Adipocyte (in vitro differentiated cells): ENCODE measurements at regions not wholly inside any gene's neighbourhood (a gene's known extent, or its start where the extent isn't known, plus 50 kb on each side); places are given as distances from the start of the nearest gene placed in this dataset.

Experiments
- DNase-seq: peaks from one replicate; pipeline ENCODE4 v3.0.0-alpha.2; 2015; ENCODE audit warnings: low read depth
- H3K27me3 ChIP-seq: replicated peaks from 2 replicates; pipeline ENCODE4 v1.7.0; 2013; ENCODE audit warnings: mild to moderate bottlenecking, low read length, moderate library complexity; ENCODE audit not compliant: control insufficient read depth, insufficient read depth
- H3K36me3 ChIP-seq: 2 replicates; pipeline ENCODE4 v1.7.0; 2013; ENCODE audit warnings: low read length, mild to moderate bottlenecking, moderate library complexity; ENCODE audit not compliant: control insufficient read depth, insufficient read depth, severe bottlenecking
- H3K4me1 ChIP-seq: 2 replicates; pipeline ENCODE4 v1.7.0; 2013; ENCODE audit warnings: mild to moderate bottlenecking, low read length, moderate library complexity; ENCODE audit not compliant: control insufficient read depth, insufficient read depth
- H3K4me3 ChIP-seq: 2 replicates; pipeline ENCODE4 v1.7.0; 2013; ENCODE audit warnings: mild to moderate bottlenecking, low read length, moderate library complexity
- H3K9ac ChIP-seq: 2 replicates; pipeline ENCODE4 v1.7.0; 2013; ENCODE audit warnings: mild to moderate bottlenecking, low read length, moderate library complexity
- H3K9me3 ChIP-seq: 2 replicates; pipeline ENCODE4 v1.7.0; 2013; ENCODE audit warnings: mild to moderate bottlenecking, low read length, moderate library complexity; ENCODE audit not compliant: control insufficient read depth

- Histone ChIP-seq H3K36me3 (no peaks in the 10 kb centered on the region), H3K4me3 (no peak overlapping the region), H3K9ac (no peak overlapping the region), H3K4me1 (peaks cover 5% of the 10 kb centered on the region), H3K27me3 (no peaks in the 10 kb centered on the region), H3K9me3 (no peaks in the 10 kb centered on the region)
- no peak for DNase-seq
Observed at GRCh38 chr12:114760151-114760877, 76.3 kb upstream of the TBX3 start.

DNA sequence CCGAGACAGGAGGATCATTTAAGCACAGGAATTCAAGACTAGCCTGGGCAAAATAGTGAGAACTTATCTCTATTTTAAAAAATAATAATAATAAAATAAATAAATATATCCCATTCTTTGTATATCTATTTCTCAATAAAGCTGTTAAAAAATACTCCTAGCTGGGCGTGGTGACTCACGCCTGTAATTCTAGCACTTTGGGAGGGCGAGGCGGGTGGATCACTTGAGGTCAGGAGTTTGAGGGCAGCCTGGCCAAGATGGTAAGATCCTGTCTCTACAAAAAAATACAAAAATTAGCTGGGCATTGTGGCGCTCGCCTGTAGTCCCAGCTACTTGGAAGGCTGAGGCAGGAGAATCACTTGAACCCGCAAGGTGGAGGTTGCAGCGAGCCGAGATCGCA is 75.7 kb upstream of the TBX3 start:
- H3K9ac ChIP-seq, result no peak overlapping the region
- H3K4me1 ChIP-seq, result peaks cover 5% of the 10 kb centered on the region
- no peaks in the 10 kb centered on the region for H3K36me3 ChIP-seq
- no peaks in the 10 kb centered on the region for H3K9me3 ChIP-seq
- no peak overlapping the region for H3K4me3 ChIP-seq
- no peak for DNase-seq
- no peaks in the 10 kb centered on the region for H3K27me3 ChIP-seq

GRCh38 chr12:114757684-114758325 is 73.8 kb upstream of the TBX3 start:
- no peak overlapping the region for H3K9ac ChIP-seq
- H3K36me3 ChIP-seq, result no peaks in the 10 kb centered on the region
- H3K27me3 ChIP-seq, result no peaks in the 10 kb centered on the region
- no peaks in the 10 kb centered on the region for H3K9me3 ChIP-seq
- DNase-seq, result no peak
- H3K4me3 ChIP-seq, result no peak overlapping the region
- peaks cover 5% of the 10 kb centered on the region for H3K4me1 ChIP-seq

DNA sequence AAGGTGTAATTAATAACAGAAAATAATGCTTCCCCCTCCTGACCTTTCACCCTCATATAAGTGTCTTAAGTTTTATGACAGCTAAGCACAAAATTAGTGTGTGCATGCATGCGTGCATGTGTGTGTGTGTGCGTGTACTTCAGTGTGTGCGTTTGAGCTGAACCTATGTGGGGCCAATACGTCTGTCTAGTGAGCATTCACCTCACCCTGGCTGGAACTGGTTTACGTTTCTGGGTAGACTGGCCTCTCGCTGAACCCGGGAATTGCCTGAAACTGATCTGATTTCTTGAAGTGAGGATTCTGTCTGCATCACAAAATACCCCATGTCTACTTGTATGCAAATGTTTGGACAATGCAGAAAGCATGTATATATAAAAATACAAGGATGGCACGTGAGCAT is 68.2 kb upstream of the TBX3 start:
- H3K4me3 ChIP-seq, result no peak overlapping the region
- DNase-seq, result no peak
- H3K4me1 ChIP-seq, result peaks cover 4% of the 10 kb centered on the region
- no peak overlapping the region for H3K9ac ChIP-seq
- H3K27me3 ChIP-seq, result no peaks in the 10 kb centered on the region
- no peaks in the 10 kb centered on the region for H3K9me3 ChIP-seq
- no peaks in the 10 kb centered on the region for H3K36me3 ChIP-seq

- DNase-seq, result no peak
- H3K9ac ChIP-seq, result no peak overlapping the region
- peaks cover 4% of the 10 kb centered on the region for H3K4me1 ChIP-seq
- no peaks in the 10 kb centered on the region for H3K9me3 ChIP-seq
- H3K36me3 ChIP-seq, result no peaks in the 10 kb centered on the region
- H3K27me3 ChIP-seq, result no peaks in the 10 kb centered on the region
- H3K4me3 ChIP-seq, result no peak overlapping the region
Observed at GRCh38 chr12:114751712-114752111, 67.7 kb upstream of the TBX3 start.

DNA sequence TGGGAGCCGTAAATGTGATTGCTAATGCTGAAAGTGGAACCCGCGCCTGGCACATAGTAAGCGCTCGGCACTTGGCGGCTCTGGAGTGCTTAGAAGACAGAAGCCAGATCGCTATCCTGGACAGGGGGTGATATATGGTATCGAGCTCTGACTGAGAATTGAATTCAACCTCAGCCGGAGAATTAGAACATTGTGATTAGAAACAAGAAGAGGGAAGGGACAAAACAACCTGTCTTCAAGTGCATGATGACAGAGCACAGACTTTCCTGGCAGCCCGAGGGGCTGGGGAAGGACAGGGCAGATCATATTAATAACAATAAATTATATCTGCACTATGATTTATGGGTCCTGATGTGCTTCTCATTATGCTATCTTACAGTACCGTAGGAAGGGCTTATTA is 66.9 kb upstream of the TBX3 start:
- H3K27me3 ChIP-seq, result no peaks in the 10 kb centered on the region
- no peak overlapping the region for H3K9ac ChIP-seq
- no peaks in the 10 kb centered on the region for H3K9me3 ChIP-seq
- H3K36me3 ChIP-seq, result no peaks in the 10 kb centered on the region
- no peak overlapping the region for H3K4me3 ChIP-seq
- H3K4me1 ChIP-seq, result peaks cover 9% of the 10 kb centered on the region
- DNase-seq, result no peak

DNA sequence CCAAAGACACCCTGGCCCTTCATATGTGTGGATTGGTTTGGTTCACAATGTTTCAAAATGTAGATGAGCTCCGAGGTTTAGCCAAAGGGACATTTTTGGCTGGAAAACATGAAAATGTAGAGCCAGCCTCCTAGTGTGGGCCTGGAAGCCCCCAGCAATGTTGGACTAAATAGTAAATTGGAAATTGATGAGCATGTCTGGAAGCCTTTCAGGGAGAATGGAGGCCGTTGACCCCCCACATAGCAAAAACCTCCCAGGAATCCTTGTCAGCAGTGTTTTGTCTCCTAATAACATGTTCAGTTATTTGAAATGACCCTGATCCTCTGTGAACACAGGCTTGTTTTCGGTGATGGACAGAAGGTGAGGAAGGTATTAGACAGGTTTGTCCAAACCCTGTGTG is 65.1 kb upstream of the TBX3 start:
- DNase-seq, result no peak
- Histone ChIP-seq H3K9ac (no peak overlapping the region), H3K27me3 (no peaks in the 10 kb centered on the region), H3K36me3 (no peaks in the 10 kb centered on the region), H3K4me1 (peaks cover 15% of the 10 kb centered on the region), H3K9me3 (no peaks in the 10 kb centered on the region), H3K4me3 (no peak overlapping the region)

DNA sequence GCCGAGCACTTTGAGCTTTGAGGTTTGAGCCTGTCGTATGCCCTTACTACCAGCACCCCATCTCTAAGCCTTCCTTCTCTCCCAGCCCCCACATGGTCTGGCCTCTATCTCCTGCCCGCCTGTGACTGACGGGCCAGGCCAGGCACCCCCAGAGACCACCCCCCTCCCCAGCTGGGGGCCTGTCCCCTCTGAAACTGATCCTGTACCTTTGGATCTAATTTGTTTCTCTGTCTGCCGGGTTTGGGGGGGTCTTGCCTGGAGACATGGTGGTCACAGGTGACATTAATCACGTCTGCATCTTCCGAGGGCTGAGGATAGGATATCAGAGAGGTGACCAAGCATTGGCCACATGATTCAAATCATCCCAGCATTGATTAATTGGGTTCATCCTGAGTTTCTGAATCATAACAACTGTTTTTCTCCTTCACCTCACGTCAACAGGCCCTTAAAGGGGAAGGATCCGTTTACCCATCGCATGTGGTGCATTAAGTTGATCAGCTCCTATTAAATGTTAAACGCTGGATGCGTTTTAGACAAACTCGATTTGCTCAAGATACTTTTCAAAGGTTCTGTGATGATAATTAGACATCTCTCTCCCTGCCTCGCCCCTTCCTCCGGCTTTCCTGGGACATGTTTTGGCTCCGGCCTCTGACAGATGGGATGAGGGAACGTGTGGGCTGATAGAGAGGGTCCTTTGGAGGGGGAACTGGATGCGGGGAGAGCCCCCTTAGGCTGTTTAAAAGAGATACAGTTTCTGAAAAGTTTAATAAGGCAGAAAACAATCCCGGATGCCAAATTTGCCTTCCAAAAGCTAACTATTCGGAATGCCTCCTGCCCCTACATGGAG is 63.3 kb upstream of the TBX3 start:
- Histone ChIP-seq H3K27me3 (no peaks in the 10 kb centered on the region), H3K9ac (no peak overlapping the region), H3K4me3 (no peak overlapping the region), H3K4me1 (peaks cover 15% of the 10 kb centered on the region), H3K36me3 (no peaks in the 10 kb centered on the region), H3K9me3 (peaks cover 6% of the 10 kb centered on the region)
- DNase-seq, result no peak

GRCh38 chr12:114746297-114747011 is 62.5 kb upstream of the TBX3 start:
- Histone ChIP-seq H3K4me1 (peaks cover 15% of the 10 kb centered on the region), H3K9me3 (peaks cover 6% of the 10 kb centered on the region), H3K36me3 (no peaks in the 10 kb centered on the region), H3K27me3 (no peaks in the 10 kb centered on the region), H3K4me3 (no peak overlapping the region), H3K9ac (no peak overlapping the region)
- peak; percentile 70 for DNase-seq

DNA sequence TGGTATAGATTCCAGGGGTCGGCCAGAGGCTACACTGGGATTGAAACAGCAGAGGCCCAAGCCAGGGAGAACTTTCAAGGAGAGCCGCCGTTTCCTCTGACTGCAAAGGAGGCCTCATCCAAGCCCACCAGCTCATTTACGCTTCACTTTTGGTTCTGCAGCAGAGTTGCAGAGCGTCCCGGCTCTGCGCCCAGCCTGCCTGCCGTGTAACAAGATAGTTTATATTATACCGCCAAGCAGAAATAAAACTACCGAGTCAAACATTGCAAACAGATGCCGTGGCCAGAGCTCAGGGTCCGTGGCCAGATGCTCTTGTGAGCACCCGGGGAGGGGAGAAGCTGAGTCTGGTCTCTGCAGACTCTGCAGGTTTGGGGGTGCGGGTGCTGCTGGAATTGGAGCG is 60.7 kb upstream of the TBX3 start:
- H3K9ac ChIP-seq, result peak overlapping the region; percentile 28
- no peaks in the 10 kb centered on the region for H3K36me3 ChIP-seq
- H3K27me3 ChIP-seq, result no peaks in the 10 kb centered on the region
- H3K9me3 ChIP-seq, result peaks cover 6% of the 10 kb centered on the region
- peak; percentile 72 for DNase-seq
- H3K4me1 ChIP-seq, result peaks cover 15% of the 10 kb centered on the region
- peak overlapping the region; percentile 62 for H3K4me3 ChIP-seq

GRCh38 chr12:114744285-114744684 is 60.3 kb upstream of the TBX3 start:
- peaks cover 6% of the 10 kb centered on the region for H3K9me3 ChIP-seq
- H3K36me3 ChIP-seq, result no peaks in the 10 kb centered on the region
- H3K27me3 ChIP-seq, result no peaks in the 10 kb centered on the region
- H3K9ac ChIP-seq, result no peak overlapping the region
- DNase-seq, result no peak
- H3K4me3 ChIP-seq, result peak overlapping the region; percentile 62
- peaks cover 15% of the 10 kb centered on the region for H3K4me1 ChIP-seq
